ENCODE measurements at regions not wholly inside any gene's neighbourhood (a gene's known extent, or its start where the extent isn't known, plus 50 kb on each side); places are given as distances from the start of the nearest gene placed in this dataset.

DNA sequence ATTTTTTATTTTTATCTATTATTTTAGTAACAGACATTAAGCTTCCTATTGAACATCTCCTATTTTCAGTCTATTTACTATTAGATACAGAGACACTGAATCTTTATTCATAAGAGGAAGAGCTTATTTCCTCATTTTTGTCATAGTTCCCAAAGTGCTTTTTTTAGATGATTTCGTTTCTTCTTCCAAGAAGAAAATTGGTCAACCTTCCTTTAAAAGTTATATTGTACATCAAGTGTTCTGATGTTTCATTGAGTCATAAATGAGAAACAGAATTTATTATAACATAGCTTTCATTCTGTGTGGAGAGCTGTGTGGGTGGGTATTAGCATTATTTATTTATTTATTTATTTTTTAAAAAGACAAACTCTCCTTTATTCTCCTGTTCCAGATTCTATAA lies 50.6 kb upstream of the BACH1 start:
- TF ChIP-seq CTCF (IDR thresholded peaks at IDR 0.05) (no peak), POLR2AphosphoS5 (IDR thresholded peaks at IDR 0.05) (no peak)

All from breast epithelium (tissue), 3 donors.